ENCODE measurements at regions not wholly inside any gene's neighbourhood (a gene's known extent, or its start where the extent isn't known, plus 50 kb on each side); places are given as distances from the start of the nearest gene placed in this dataset.

DNA sequence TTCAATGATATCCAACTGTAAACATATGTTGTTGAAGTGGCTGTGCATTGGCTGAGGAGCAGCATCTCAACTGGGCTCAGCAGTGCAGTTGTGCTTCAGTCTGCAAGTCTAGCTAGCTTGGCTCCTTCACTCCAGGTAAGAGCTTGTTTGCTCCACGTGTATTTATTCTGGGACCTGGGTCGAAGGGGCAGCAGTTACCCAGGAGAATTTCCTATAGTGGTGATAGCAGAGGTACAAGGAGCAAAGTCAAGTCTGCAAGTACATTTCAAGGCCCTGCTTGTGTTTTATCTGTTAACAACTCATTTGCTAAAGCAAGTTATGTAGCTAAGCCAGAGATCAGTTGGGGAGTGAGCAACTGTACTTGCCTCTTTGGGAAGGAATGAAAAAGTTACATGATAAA, 286.2 kb upstream of the UMPS start:
- DNase-seq (ENCODE audit: low spot score) = no peak

- no peak for DNase-seq (ENCODE audit: low spot score)
These were observed 285.4 kb upstream of the UMPS start for GRCh38 chr3:124444896-124445295.

GRCh38 chr3:124447845-124448244, 282.4 kb upstream of the UMPS start:
- DNase-seq (ENCODE audit: low spot score) = no peak

- DNase-seq (ENCODE audit: low spot score) = no peak
These were observed 281.3 kb upstream of the UMPS start for GRCh38 chr3:124448954-124449353.

DNA sequence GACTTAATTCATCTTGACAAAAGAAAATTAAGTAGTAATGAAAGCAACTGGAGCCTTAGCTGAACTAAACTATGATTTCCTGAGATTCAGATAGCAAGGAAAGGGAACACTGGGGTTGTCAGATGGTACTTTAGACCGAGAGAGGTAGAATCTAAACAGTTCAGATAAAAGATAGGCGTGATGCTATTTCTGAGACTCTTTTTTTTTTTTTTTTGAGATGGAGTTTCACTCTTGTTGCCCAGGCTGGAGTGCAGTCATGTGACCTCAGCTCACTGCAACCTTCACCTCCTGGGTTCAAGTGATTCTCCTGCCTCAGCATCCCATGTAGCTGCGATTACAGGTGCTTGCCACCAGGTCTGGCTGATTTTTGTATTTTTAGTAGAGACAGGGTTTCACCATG, 279.9 kb upstream of the UMPS start:
- DNase-seq (ENCODE audit: low spot score) = no peak

DNA sequence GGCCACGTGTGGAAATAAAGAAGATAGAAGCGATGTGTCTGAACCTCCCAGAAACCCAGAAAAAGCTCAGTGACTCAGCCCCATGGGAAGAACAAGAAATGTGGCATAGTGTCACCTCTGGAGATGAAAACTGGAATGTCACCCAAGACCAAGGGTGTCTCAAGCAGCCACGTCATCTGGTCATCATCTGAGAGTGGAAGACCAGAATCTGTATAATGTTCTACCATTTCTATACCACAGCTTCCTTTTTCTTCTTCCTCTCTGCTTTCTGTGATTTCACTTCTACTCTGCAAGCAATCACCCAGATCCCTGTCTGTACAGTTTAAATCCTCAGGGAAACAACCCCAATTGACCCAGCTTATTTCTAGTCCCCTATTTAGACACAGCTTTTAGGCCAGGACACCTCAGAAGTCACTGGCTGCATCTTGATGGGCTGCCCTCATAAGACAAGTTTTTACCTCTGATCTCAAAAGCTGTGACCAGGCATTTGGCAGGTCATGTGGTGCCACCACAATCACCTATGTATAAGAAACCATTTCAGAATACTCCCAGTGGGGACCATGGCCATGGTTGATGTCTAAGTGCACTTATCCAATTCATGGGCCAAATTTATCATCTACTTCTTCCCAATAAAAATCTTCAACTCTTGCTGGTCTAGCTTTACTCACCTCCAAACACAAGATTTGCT, 278.5 kb upstream of the UMPS start:
- DNase-seq (ENCODE audit: low spot score) = no peak

DNA sequence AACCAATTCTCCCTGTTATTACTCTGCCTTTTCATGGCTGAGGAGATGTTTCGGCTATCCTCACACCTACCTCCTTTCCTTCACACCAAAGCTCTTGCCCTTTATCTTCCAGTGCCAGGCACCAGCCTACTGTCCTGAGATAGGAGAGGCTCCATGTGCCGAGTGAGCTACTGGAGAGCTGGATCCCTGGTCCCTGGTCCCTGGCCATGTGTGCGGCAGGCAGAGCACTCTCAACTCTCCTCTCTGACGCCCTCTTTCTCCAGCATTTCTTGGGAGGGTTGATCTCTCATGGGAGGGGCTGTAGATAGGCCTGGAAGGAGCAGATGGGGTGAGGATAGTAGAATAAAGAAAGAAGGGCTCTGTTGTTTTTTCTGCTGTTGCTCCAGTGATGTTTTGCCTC, 277.1 kb upstream of the UMPS start:
- DNase-seq (ENCODE audit: low spot score) = no peak

- DNase-seq (ENCODE audit: low spot score) = no peak
These were observed 274.4 kb upstream of the UMPS start for GRCh38 chr3:124455891-124456290.

GRCh38 chr3:124456506-124456905, 273.7 kb upstream of the UMPS start:
- DNase-seq (ENCODE audit: low spot score) = no peak

DNA sequence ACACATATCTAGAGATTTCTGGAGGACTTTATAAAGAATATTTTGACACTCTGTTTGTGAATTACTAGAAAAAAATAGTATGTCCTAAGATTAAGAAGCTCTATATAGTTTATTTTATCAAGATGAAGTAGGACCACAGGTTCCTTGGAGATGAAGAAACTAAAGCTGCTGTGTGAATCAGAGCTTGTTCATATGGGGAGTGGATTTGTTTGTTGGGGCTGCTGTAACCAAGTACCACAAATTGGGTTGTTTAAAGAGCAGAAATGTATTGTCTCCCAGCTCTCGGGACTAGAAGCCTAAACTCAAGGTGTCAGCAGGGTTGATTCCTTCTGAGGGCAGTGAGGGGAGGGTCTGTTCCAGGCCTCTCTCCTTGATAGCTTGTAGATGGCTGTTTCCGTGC, 270.6 kb upstream of the UMPS start:
- no peak for DNase-seq (ENCODE audit: low spot score)

DNA sequence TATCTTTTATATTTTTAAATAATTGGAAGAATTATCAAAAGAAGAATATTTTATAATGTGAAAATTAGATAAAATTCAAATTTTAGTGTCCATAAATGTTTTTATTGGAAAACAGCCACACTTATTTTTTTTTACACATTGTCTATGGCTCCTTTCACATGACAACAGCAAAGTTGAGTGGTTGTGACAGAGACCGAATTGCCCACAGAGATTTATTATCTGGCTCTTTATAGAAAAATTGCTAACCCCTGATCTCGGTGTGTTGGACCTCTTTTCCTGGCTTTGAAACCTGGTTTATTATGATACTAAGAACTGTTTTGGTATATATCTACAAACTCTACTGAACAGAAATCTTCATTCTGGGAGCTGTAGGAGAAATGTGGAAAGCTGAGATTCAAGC, 269.1 kb upstream of the UMPS start:
- no peak for DNase-seq (ENCODE audit: low spot score)

GRCh38 chr3:124461838-124462632, 268.2 kb upstream of the UMPS start:
- no peak for DNase-seq (ENCODE audit: low spot score)

DNA sequence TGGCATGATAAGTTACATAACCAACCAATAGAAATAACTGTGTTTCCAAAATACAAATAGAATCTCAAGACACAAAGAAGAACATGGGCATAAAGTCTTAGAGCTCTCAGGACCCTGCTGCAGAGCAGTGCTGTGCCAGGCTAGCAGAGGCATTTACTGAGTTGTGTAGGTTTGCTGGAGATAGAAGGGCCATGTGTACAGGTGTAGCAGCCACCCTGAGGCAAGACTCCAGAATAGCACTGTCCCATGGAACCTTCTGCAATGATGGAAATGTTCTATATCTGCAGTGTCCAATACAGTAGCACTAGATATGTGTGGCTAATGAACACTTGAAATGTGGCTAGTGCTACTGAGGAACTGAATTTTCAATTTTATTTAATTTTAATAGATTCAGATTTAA, 267.0 kb upstream of the UMPS start:
- no peak for DNase-seq (ENCODE audit: low spot score)

DNA sequence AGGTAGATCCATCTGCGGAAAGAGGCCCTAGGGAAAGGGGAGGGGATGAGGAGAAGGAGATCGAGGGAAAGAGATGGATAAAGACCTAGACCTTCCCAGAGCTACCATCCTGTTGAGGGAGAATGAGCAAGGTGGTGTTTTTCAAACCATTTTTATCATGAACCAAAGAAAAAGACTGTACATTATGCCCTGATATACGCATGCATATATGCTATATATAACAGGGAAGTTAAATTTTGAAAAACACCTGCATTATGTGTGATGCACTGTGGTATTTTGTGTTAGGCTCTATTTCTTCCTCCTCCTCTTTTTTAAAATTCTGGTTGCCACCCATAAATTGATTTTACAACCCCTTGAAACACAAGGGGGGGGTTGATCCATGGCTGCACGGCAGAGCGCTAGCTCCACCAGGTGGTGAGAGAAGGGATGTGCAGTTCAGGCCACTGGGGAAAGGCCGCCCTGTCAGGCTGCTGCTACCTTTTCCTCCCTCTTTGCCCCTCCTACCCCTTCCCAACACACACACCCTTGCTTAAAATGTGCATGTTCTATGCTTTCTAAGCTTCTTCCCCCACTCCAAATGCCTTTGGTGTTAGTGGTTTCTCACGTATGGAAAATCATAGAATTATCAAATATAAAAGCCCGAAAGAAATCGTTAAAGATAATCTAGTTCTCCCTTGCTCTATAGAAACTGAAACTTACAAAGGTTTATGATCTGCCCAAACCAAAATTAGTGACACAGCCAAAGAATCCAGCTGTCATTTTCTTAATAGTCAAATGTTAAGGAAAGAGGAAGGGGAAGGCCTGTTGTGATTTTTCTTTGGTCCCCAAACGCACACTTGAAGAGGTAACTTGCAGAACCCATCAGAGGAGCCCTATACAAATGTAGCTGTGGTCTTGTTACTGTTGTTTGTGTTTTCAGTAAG, 262.0 kb upstream of the UMPS start:
- peak; percentile 88 for DNase-seq (ENCODE audit: low spot score)

- DNase-seq (ENCODE audit: low spot score) = no peak
These were observed 260.7 kb upstream of the UMPS start for GRCh38 chr3:124469555-124469954.

GRCh38 chr3:124478830-124479229, 251.4 kb upstream of the UMPS start:
- DNase-seq (ENCODE audit: low spot score) = no peak

- DNase-seq (ENCODE audit: low spot score) = peak; percentile 16
These were observed 246.3 kb upstream of the UMPS start for GRCh38 chr3:124483915-124484470.

- no peak for DNase-seq (ENCODE audit: low spot score)
These were observed 243.9 kb upstream of the UMPS start for GRCh38 chr3:124486324-124486723.

GRCh38 chr3:124489506-124489905, 240.7 kb upstream of the UMPS start:
- DNase-seq (ENCODE audit: low spot score) = no peak

GRCh38 chr3:124491098-124491497, 239.2 kb upstream of the UMPS start:
- no peak for DNase-seq (ENCODE audit: low spot score)

DNA sequence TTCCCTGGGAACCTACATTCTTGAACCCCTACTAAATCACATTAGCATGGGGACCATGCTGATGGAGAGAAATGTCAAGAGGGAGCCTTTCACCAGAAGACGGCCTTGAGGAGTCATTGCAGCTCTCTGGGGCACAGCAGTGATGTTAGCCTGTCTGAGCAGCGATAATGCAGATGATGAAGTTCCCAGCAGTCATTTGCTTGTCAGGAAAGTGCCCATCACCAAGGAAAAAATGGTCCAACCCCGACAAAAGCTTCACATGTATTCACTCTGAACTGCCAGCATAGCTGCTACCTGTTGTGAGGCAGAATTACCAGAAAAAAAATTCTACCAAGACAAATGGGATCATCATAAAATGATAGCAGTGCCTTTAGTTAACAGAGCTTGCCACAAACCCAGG, 238.4 kb upstream of the UMPS start:
- no peak for DNase-seq (ENCODE audit: low spot score)

DNA sequence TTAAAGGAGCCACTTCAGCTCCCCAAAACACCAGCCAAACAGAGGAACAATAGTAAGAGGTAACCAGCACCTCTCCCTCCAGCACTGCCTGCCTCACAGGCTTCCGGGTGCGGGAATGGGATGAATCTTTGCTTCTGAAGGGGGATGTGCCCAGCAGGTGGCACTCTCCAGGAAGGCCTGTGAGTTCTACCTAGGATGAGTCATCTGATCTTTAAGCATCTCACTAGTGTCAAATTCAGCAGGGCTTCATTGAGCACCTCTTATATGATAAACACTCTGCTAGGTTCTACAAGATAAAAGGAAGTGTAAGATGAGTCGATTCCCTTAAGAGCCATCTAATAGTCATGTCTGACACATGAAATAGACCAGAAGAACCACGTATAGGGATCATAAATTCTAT, 237.4 kb upstream of the UMPS start:
- peak; percentile 29 for DNase-seq (ENCODE audit: low spot score)
